ENCODE measurements at regions not wholly inside any gene's neighbourhood (a gene's known extent, or its start where the extent isn't known, plus 50 kb on each side); places are given as distances from the start of the nearest gene placed in this dataset.
"Not testable (repeated sequence)": the region's sequence is repeated elsewhere in the genome, so short reads cannot be mapped to it uniquely, and the experiment has no call there.

DNA sequence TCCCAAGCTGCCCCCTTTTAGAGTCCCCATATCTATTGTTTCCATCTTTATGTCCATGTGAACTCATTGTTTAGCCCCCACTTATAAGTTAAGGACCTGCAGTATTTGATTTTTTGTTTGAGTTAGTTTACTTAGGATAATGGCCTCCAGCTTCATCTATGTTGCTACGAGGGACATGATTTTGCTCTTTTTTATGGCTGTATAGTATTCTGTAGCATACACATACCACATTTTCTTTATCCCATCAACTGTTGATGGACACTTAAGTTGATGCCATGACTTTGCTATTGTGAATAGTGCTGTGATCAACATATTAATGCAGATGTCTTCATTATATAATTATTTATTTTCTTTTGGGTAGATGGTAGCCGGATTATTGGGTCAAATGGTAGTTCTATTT, 576.9 kb downstream of the ANKRD7 start:
- no peak for DNase-seq

DNA sequence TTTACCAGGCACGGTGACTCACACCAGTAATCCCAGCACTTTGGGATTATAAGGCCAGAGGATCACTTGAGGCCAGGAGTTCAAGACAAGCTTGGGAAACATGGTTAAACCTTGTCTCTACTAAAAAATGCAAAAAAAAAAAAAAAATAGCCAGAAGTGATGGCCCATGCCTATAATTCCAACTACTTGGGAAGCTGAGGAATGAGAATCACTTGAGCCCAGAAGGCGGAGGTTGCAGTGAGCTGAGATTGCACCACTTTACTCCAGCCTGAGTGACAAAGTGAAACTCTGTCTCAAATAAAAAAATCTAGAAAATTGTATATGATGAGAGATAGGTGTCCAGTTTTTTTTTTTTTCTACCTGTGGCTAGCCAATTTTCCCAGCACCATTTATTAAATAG, 578.2 kb downstream of the ANKRD7 start:
- no peak for DNase-seq

DNA sequence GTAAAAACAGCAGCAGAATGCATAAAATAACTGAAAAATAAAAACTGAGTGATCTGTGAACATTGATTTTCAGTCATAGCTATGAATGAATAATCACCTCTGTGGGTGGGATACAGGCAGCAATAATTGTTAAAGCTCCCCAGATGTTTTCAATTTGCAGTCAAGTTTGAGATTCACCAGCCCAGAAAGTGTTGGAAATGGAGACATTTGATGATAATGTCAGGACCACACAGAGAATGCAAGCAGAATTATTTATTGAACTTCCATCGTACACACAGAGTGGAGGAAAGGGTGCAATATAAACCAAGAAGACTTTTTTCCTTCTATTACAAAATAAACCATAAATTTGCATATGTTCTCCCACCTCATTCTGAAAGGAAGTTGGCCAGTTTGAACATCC, 601.7 kb downstream of the ANKRD7 start:
- peak in 1 of 3 donors; percentile 1 for DNase-seq

DNA sequence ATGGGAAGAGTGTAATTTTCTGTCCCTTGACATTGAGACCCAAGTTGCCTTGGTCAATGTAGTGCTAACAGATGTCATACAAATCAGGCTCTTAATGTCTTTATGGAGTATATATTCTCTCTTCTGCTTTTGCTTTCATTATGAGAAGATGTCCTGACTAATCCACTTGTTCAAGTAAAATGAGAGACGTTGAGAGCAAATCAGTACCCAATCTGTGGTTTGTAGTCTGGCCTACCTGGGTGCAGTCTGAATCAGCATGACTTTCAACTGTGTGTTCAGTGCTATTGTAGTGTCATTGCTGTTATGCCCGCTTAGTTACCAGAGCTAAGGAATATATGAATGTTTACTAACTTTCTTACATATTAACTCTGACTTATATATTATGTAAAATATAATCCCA, 612.4 kb downstream of the ANKRD7 start:
- DNase-seq, result no peak

DNA sequence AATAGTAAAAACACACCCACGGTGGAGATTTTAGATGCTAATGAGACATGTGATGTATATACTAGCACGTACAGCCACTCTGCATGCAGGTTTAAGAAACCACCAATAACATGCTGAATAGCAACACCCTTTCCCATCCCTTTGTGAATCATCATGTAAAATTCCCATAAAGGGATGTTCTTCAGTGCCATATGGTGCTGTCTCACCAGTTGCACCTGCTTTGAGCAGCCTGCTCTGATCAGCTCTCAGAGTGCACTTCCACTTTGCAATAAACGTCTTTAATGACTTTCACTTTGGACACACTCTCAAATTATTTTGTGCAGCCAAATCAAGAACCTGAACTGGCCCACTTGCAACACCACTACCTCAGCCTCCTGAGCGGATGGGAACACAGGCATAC, 615.0 kb downstream of the ANKRD7 start:
- no peak for DNase-seq

DNA sequence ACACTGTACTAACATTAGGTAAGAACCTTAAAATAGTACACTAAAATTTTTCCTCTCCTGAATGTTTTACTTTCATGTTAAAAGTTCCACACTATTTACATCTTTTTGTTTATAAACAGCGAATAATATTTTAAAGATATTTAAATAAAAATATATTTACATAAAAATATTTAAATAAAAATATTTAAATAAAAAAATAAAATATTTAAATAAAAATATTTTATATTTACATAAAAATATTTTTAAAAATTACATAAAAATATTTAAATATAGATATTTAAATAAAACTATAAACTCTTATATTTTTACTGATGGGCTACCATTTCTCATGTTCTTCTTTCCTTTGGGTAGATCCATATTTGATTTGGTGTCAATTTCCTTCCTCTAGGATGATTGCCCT, 619.0 kb downstream of the ANKRD7 start:
- DNase-seq, result no peak

DNA sequence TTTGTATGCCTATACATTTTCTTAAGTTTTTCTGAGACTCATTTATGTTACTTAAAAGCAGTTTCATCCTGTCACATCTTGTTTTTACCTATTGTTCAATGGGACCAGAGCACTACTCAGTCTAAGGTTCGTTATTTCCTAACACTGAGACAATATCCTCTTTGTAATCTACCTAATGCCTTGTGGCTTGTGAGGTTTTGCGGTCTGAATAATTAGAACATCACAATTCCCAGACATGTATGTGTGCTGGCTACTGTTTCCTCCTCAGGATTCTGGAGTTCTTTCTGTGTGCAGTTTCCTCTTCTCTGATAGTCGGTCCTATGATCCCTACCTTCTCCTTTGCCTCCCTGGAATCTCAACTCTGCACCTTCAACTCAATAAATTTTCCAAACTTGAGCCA, 620.2 kb downstream of the ANKRD7 start:
- DNase-seq, result no peak

DNA sequence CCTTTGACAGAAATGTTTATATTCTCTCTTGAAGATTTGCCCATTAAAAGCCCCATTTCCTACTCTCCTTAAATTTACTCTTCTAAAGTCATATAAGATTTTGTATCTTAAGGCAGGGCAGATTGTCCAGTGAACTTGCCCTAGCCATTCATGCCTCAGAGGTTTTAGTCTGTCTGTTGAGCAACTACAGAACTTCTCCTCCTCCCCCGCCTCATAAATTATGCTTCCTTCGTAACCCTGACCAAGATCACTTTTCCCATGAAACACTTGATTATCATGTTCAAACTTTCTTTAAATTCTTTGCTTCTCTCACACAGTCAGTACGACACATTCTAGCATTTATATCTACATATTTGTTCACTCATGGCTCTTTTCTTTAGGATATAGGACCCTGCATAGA, 621.3 kb downstream of the ANKRD7 start:
- no peak for DNase-seq

DNA sequence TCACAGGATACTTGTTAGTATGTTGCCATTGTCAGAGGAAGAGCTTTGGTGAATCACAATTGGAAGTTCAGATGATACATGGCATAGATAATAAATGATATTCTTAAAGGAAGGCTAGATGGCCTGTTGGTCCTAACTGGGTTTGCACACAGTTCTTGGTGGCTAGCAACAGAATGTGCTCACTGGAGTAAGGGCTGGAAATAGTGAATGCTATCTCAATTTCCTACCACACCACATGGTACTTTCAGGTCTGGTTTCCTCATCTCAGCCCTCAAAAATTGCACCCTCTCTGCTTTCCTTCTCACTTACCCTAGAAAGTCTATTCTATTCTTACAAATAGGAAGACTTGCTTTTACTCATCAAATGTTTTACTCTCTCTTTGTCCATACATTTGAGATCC, 622.5 kb downstream of the ANKRD7 start:
- DNase-seq, result no peak

DNA sequence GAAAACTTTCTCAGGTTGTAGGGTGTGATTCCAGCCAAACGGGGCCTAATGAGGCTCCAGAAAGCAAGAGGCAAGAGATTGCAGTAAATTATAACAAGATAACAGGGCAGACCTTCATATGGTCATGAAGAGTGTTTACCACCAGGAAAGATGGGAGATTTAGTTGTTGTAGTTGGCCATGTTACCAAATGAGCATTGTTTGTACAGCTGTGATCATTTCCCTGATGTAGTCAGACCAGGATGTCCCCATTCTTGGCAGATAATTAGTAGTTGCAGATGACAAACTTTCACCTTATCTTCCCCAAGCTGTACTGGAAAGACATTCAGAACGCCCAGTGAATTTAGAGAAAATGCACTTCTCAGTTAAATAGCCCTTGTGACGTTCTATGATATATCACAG, 630.8 kb downstream of the ANKRD7 start:
- DNase-seq, result no peak

DNA sequence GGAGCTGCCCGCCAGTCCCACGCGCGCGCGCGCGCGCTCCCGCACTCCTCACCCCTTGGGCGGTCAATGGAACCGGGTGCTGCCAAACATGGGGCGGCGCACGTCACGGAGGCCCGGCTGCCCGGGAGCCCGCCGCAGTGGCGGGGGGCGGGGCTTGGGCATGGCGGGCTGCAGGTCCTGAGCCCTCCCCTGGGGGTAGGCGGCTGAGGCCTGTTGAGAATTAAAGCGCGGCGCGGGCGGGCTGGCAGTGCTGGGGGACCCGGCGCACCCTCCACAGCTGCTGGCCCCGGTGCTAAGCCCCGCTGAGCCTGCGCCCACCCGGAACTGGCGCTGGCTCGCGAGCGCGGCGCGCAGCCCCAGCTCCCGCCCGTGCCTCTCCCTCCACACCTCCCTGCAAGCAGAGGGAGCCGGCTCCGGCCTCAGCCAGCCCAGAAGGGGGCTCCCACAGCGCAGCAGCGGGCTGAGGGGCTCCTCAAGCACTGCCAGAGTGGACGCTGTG, 634.2 kb downstream of the ANKRD7 start:
- peak in 1 of 3 donors; percentile 25 for DNase-seq

DNA sequence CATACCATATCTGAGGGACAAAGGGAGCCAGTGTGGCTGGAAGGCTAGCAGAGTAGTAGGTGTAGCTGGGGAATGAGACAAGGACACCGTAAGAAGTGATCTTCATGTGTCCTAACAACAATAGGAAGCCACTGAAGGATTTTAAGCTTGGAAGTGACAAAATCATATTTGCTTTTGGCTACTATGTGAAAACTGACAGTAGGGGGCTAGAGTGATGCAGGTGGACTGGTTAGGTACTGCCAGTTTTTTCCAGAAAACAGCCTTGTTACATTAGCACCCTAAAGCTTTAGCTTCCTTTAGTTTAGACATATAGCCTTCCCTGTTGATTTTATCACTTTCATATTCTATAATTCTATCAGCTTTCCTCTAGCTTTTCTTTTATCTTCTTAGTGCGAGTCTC, 637.1 kb downstream of the ANKRD7 start:
- no peak for DNase-seq

DNA sequence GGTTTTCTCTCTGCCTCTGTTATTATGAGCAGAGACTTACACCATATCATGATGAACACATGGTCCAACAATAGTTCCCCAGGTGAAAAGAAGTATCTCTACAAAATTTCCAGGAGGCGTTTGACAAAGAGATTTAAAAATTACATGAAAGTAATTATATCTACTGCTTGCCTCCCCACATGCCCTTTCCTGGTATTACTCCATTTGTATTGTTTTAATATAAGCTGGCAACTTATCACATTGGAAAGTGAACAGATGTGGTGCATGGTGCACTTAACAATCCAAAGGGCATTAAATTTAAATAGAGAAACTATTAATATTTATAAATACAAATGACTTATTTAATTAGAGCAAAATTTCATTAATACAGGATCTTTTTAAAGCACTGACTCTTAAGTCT, 638.2 kb downstream of the ANKRD7 start:
- no peak for DNase-seq

DNA sequence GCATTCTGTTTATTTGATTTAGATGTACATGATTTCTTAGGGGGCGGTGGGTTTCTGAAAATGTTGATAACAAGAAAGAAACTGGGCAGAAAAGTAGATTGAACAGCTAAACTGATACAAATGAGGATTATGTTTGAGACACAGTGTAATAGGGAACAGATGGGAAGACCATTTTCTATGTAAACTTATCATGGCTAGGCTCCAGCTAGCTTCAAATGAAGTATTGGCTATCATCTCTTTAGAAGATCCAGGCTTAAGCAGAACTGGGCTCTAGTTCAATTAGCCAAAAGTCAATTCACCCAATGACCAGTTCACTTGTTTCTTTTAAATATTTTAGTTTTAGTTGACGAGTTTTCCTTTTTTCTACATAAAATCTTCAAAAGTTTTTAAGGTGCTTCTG, 639.5 kb downstream of the ANKRD7 start:
- DNase-seq, result peak; percentile 19 to 71 (median 28)

DNA sequence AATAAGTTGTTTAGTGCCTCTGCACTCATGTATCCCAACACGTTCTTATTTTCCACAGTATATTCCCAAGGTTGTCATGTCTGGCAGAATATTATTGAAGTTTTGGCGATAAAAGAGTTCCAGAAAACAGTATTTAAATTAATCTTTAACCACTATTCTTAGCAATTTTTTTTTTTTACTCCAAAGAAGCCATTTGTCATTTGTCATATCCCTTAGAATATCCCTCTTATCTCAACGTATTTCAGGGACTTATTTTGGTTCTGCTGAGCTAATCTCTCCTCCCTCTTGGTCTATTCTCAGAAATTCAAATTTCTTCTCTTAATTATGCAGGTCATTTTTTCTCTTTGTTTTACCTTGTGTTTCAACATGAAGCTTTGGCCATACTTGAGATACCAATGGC, 643.4 kb downstream of the ANKRD7 start:
- no peak for DNase-seq

DNA sequence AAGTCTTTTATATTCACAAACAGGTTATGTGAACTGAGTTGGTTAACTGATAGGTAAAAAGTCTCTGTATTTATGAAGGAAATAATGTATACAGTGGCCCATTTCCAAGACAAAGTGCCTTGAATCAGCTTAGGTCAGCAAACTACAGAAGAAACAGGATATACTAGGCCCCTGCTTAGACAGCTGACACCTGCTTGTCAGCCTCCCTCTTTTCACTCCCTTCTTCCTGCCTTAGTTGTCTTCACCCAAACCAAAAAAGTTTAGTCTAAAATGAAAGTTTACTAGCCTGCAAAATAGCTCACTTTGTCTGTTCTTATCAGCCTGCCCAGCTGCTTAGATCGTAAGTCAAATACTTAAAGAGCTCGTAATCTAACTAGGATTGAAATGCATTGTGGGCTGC, 644.6 kb downstream of the ANKRD7 start:
- not testable (repeated sequence) for DNase-seq

DNA sequence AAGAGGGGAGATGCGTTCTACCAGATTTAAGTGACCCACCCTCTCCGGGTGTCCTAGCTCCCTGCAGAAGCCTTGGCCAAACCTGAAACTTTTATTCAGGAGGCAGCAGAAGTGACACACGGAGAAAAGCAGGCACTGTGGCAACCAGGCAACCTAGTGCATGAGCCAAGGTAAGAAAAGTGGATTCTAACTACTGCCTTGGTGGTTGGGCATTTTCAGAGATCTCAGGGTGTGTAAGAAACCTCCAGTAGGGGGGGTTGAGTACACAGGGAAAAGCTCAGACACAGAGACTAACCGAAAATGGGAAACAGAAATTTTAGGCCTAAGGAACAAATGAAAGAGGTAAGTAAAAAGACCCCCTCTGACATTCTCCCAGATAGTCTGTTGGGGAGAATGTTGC, 645.7 kb downstream of the ANKRD7 start:
- no peak for DNase-seq

DNA sequence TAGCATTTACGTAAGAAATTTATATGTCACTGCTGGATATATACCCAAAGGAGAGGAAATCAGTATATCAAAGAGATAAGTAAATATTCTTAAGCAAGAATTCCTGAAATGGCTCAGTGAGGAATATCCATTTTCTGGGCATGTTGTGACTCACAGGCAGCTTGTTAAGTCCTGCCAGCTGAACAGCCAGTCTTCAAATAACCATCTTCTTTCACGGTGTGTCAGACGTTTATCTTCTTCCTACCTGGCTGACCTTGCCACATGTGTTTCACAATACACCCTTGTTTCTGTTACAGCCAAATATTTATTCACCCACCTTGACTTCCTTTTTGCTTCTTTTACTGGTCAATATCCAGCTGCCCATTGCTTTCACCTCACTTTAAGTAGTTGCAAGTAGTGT, 648.1 kb downstream of the ANKRD7 start:
- DNase-seq, result no peak

DNA sequence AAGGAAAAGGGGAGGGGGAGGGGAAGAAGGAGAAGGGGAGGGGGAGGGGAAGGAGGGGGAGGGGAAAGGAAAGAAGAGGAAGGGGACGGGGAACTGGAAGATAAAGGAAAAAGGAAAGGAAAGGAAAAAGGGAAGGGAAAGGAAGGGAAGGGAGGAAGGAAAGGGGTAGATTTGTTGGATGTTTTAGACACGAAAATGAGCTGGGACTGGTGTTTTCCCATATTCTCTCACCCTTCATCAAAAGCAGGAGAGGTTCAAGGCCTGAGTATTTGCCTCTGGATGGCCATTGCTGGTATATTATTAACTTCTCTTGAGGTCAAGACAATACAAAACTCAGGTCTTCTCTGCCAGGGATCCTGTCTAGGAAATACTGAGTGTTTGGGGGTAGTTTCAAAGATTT, 652.7 kb downstream of the ANKRD7 start:
- DNase-seq, result no peak

DNA sequence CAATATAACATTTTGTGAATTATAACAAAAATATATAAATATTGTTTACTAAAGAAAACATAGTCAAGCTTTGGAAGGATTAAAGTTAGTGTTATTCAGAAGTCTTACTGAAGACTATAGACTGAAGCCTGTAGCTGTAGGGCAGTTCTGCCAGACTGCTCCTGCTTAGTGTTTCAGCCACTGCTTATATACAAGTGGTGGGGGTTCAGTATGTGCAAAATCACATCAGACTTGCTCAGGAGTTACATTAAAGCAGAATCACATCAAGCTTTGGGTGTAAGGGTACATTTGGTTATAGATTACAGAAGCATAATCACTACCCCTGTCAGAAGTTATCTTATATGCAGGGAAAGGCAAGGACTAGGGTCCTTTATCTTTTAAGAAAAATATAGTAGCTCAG, 653.8 kb downstream of the ANKRD7 start:
- no peak for DNase-seq

DNA sequence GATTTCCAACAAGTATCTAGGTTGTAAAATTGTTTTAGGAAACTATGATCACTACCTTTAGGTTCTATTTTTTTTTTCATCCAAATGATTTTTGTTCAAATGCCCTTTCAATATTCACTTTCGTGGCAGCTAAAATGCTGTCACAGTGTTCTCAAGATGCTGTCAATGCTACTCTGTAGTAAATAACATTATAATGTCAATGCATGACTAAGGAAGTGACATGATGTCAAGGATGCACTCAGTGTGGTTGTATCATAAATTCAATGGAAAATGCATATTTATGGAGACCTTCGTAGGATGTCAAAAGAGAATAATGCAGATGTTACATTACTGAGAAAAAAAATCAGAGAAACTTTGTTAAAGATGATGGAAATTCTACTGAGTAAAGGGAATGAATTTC, 673.8 kb downstream of the ANKRD7 start:
- DNase-seq, result no peak

DNA sequence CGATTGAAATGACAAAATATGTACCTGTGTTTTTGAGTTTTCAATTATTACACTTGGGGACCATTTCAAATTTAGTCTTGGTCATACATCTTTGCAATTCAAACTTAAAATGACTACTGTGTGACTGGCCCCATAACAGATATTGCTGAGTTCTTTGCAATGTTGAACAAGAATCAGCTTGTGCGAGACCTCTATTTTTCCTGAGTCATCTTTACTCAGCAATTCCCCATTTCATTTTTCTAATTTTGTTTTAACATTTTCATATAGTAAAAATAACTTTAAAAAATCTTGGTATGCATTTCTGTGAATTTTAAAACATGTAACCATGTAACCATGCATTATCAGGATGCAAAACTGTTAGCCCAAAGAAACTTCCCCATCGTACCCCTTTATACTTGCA, 678.1 kb downstream of the ANKRD7 start:
- no peak for DNase-seq

DNA sequence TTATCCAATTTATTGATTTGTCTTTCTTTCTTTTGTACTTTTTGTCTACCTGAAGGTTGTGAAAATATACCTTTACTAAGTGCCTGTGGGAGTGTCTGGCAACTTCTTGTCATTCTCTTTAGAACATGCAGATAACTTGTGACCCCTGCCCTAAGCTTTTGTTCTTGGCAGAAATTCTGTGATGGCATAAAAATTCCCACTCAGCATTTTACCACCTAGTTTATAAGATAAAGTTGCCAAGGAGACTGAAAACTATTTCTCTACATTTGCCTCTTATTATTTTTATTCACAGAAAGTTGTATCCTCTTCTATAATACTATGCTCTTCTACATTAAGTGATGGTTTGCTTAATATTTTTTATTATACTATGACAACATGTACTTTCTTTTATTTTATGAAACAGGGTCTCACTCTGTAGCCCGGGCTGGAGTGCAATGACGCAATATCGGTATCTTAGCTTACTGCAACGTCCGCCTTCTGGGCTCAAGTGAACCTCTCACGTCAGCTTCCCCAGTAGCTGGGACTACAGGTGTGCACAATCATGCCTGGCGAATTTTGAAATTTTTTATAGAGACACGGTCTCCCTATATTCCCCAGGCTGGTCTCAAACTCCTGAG, 683.5 kb downstream of the ANKRD7 start:
- DNase-seq, result no peak

DNA sequence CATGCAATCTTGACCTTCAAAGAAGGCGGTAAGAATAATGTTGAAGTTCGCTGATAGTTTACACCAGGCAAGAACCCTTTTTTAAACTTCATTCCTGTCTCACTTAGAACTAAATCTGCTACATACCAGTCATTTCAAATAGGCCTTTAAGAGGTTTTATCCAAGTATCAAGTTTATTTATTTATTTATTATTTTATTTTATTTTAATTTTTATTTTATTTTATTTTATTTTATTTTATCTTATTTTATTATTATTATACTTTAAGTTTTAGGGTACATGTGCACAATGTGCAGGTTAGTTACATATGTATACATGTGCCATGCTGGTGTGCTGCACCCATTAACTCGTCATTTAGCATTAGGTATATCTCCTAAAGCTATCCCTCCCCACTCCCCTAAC, 691.6 kb downstream of the ANKRD7 start:
- not testable (repeated sequence) for DNase-seq

DNA sequence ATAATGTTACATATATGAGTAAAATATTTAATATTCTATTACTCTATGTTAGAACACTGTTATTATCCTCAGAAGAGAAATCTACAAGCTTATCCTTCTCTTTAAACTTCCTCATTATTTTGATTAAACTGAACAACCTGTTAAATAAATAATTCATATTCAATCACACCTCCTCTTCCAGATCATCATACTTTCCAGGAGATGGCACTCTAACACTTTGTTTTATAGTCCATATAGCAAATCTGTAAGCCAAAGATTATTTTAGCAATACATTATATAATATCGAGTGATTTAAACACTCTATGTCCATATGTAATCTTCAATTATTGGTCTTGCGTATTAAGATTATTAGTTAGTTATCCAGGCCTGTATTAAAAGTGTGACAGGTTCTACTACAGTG, 694.1 kb downstream of the ANKRD7 start:
- peak; percentile 1 to 22 (median 10) for DNase-seq

All from muscle of back (tissue), 3 donors.